Left ventricle myocardium inferior (tissue), 1 donor: ENCODE measurements at regions not wholly inside any gene's neighbourhood (a gene's known extent, or its start where the extent isn't known, plus 50 kb on each side); places are given as distances from the start of the nearest gene placed in this dataset.

Experiments
- DNase-seq: peaks from one replicate; pipeline ENCODE4 v3.0.0-alpha.2; 2020
- H3K27ac ChIP-seq: fragments of 200-600 bp; replicated peaks from 2 replicates; pipeline ENCODE4 v1.8.0; 2021
- H3K27me3 ChIP-seq: fragments of 200-600 bp; 2 replicates; pipeline ENCODE4 v1.8.0; 2021; ENCODE audit warnings: low read depth
- H3K36me3 ChIP-seq: fragments of 200-600 bp; 2 replicates; pipeline ENCODE4 v1.8.0; 2021
- H3K4me1 ChIP-seq: fragments of 200-600 bp; 2 replicates; pipeline ENCODE4 v1.8.0; 2021
- H3K4me3 ChIP-seq: fragments of 200-600 bp; 2 replicates; pipeline ENCODE4 v1.8.0; 2021; ENCODE audit warnings: mild to moderate bottlenecking, moderate library complexity
- H3K9me3 ChIP-seq: fragments of 200-600 bp; replicated peaks from 2 replicates; pipeline ENCODE4 v1.8.0; 2021
- intact Hi-C: fragments of 100-400 bp; cut with micrococcal nuclease; formaldehyde crosslinking; loops from one replicate; pipeline ENCODE4 v1.11.0; 2022
- TF ChIP-seq, protein P1 (sequence below): fragments of 200-600 bp; IDR thresholded peaks from 2 replicates; pipeline ENCODE4 v1.8.0; 2021; ENCODE audit warnings: antibody characterized with exemption, mild to moderate bottlenecking, borderline replicate concordance
- donor health status: DM: no; HTN: yes; CAD: no; lungs with severe emphysema.

DNA sequence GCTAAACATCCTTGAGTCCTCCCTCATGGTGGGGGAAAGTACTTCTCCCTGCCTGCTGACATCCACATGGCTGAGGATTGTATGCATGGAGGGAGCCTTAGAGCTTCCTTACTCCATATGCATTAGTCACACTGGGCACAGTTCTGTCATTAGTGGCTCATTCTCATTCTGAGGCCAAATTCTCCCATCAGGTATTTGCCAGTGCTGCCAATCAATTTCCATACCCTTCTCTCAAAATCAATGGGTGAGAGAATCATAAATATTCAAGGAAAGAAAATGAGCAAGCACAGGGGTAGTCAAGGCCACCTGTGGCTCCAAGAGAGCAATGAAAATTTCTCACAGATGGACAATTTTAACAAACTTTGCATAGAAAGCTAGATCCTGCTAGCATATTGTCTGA, 422.6 kb upstream of the SETBP1 start:
- TF ChIP-seq, protein P1, sequence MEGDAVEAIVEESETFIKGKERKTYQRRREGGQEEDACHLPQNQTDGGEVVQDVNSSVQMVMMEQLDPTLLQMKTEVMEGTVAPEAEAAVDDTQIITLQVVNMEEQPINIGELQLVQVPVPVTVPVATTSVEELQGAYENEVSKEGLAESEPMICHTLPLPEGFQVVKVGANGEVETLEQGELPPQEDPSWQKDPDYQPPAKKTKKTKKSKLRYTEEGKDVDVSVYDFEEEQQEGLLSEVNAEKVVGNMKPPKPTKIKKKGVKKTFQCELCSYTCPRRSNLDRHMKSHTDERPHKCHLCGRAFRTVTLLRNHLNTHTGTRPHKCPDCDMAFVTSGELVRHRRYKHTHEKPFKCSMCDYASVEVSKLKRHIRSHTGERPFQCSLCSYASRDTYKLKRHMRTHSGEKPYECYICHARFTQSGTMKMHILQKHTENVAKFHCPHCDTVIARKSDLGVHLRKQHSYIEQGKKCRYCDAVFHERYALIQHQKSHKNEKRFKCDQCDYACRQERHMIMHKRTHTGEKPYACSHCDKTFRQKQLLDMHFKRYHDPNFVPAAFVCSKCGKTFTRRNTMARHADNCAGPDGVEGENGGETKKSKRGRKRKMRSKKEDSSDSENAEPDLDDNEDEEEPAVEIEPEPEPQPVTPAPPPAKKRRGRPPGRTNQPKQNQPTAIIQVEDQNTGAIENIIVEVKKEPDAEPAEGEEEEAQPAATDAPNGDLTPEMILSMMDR: no peak
- H3K4me1 ChIP-seq: no peaks in the 10 kb centered on the region
- intact Hi-C loops: no loop called here
- H3K4me3 ChIP-seq: no peak overlapping the region
- peaks cover 4% of the 10 kb centered on the region for H3K27me3 ChIP-seq
- no peaks in the 10 kb centered on the region for H3K36me3 ChIP-seq
- no peak overlapping the region for H3K27ac ChIP-seq
- peaks cover 22% of the 10 kb centered on the region for H3K9me3 ChIP-seq
- DNase-seq: no peak

DNA sequence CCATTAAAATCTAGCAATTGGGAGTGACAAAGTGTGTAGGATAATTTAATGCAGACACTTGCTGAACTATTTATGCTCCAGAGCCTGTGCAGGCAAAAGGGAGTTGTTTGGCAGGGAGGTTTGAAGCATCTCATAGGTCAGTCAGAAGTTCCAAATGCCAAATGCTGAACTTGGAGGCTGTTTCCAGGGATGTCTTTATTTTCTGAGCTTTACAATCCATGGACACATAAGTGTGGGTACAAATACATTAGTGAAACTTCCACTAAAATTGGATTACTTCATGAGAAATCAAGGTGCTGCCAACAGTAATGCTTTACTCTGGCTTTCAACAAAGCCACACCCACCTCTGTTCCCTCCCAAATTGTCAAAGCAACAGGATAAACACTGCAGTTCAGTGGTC, 422.1 kb upstream of the SETBP1 start:
- Histone ChIP-seq H3K36me3 (no peaks in the 10 kb centered on the region), H3K27me3 (peaks cover 4% of the 10 kb centered on the region), H3K9me3 (peaks cover 27% of the 10 kb centered on the region), H3K27ac (no peak overlapping the region), H3K4me3 (no peak overlapping the region), H3K4me1 (no peaks in the 10 kb centered on the region)
- DNase-seq: no peak
- intact Hi-C loops: no loop called here
- TF ChIP-seq, protein P1: no peak

DNA sequence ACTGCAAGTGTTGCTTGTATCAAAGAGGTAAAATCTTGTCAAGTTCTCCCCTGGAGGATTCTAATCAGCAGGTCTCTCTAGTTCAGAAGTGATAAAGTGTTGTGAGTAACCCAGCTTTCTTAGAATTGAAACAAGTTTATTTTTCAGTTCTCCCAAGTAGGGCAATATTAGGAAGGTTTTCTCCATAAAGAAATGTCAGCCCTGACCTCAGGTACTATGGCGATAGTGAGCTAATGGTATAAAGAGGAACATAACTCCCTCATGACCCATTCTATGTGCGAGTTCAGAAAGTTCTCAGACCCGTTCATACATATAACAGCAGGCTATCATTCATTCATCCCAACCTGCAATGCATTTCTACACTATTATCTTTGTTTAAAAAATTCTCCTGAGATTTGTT, 421.1 kb upstream of the SETBP1 start:
- Histone ChIP-seq H3K9me3 (peaks cover 28% of the 10 kb centered on the region), H3K4me3 (no peak overlapping the region), H3K27me3 (peaks cover 5% of the 10 kb centered on the region), H3K36me3 (no peaks in the 10 kb centered on the region), H3K4me1 (no peaks in the 10 kb centered on the region), H3K27ac (no peak overlapping the region)
- TF ChIP-seq, protein P1: no peak
- DNase-seq: no peak
- intact Hi-C loops: no loop called here

DNA sequence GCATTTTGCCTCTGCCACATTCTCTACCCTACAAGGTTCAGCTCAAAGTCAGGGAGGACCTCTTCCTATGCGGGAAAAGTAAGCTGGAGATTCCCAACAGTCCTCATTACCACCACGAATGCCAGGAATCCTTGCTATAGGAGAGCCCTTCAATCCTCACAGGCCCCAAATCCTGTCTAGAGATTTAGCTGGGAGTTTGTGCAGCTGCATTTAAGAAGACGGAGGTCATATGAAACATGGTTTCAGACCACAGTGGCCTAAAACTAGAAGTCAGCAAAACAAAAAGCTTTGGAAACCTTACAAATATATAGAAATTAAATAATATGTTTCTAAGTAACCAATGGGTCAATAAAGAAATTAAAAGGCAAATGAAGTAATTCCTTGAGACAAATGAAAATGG, 415.3 kb upstream of the SETBP1 start:
- Histone ChIP-seq H3K4me1 (no peaks in the 10 kb centered on the region), H3K9me3 (peaks cover 28% of the 10 kb centered on the region), H3K27me3 (peaks cover 4% of the 10 kb centered on the region), H3K36me3 (no peaks in the 10 kb centered on the region), H3K27ac (no peak overlapping the region), H3K4me3 (no peak overlapping the region)
- TF ChIP-seq, protein P1: no peak
- no peak for DNase-seq
- intact Hi-C loops: no loop called here

DNA sequence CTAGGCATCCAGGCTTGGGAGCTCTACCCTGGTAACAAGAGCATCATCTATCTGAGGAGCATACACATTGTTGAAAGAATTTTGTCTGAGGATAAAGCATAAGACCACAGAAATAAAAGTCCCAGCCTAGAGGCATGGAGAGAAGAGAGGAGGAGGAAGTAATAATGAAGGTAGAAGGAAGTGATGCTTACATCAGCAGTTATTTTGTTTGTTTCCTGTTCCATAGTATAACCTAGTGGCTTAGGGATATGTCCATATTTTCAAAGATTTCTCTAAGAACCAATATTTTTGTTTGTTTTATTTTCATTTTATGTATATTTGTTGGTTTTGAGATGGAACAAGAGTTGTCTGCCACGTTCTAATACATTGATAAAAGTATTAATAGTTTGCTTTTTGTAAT, 407.4 kb upstream of the SETBP1 start:
- intact Hi-C loops: no loop called here
- no peak overlapping the region for H3K4me3 ChIP-seq
- TF ChIP-seq, protein P1: no peak
- no peak overlapping the region for H3K27ac ChIP-seq
- no peak for DNase-seq
- H3K27me3 ChIP-seq: no peaks in the 10 kb centered on the region
- no peaks in the 10 kb centered on the region for H3K9me3 ChIP-seq
- no peaks in the 10 kb centered on the region for H3K4me1 ChIP-seq
- H3K36me3 ChIP-seq: no peaks in the 10 kb centered on the region

DNA sequence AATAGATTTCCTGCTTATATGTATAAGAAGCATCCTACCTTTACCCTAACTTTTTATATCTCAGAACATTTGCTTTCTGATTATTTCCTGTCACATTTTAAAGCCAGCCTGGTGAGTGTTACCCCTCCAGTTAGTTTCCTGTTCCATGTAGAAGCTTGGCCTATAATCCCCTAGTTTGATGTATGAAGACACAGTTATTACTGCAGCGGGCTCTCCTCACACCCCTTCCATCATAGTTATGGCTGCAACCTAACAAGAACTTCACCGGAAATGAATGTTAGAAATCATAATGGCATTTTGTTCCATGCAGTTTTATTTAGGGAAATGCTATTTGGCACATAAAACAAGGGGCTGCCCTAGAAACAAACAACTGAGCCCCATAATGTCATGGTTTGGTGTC, 400.2 kb upstream of the SETBP1 start:
- no peak overlapping the region for H3K27ac ChIP-seq
- no peak overlapping the region for H3K4me3 ChIP-seq
- no peak for DNase-seq
- TF ChIP-seq, protein P1: no peak
- H3K27me3 ChIP-seq: no peaks in the 10 kb centered on the region
- intact Hi-C loops: no loop called here
- no peaks in the 10 kb centered on the region for H3K9me3 ChIP-seq
- H3K36me3 ChIP-seq: no peaks in the 10 kb centered on the region
- no peaks in the 10 kb centered on the region for H3K4me1 ChIP-seq
